OCI-LY1 (cell line): ENCODE measurements at regions not wholly inside any gene's neighbourhood (a gene's known extent, or its start where the extent isn't known, plus 50 kb on each side); places are given as distances from the start of the nearest gene placed in this dataset.

ENCODE experiments used
- H2AFZ ChIP-seq: fragments of 200-600 bp; sonication (generic), shearing (Covaris generic); 2 replicates; pipeline ENCODE4 v1.6.0; 2014; ENCODE audit warnings: antibody characterized with exemption, mild to moderate bottlenecking, low read length
- H3F3A ChIP-seq: fragments of 200-600 bp; sonication (generic), shearing (Covaris generic); 2 replicates; pipeline ENCODE4 v1.6.0; 2014; ENCODE audit warnings: mild to moderate bottlenecking, antibody characterized with exemption, low read length, moderate library complexity; ENCODE audit not compliant: insufficient read depth
- H3K27ac ChIP-seq: fragments of 200-600 bp; sonication (generic); 2 replicates; pipeline ENCODE4 v1.5.1; 2014; ENCODE audit warnings: low read length, mixed run types, mild to moderate bottlenecking, low read depth; ENCODE audit not compliant: poor library complexity, severe bottlenecking
- H3K27me3 ChIP-seq: fragments of 200-600 bp; sonication (generic); 2 replicates; pipeline ENCODE4 v1.6.0; 2014; ENCODE audit warnings: antibody characterized with exemption, mild to moderate bottlenecking, low read length, moderate library complexity; ENCODE audit not compliant: insufficient read depth
- H3K36me3 ChIP-seq: fragments of 200-600 bp; sonication (generic); 2 replicates; pipeline ENCODE4 v1.6.1; 2014; ENCODE audit warnings: mild to moderate bottlenecking, antibody characterized with exemption, low read length, moderate library complexity, mixed read lengths; ENCODE audit not compliant: insufficient read depth
- H3K4me1 ChIP-seq: fragments of 200-600 bp; sonication (generic); 2 replicates; pipeline ENCODE4 v1.5.1; 2014; ENCODE audit warnings: mild to moderate bottlenecking, low read length, moderate library complexity; ENCODE audit not compliant: insufficient read depth, severe bottlenecking
- H3K4me2 ChIP-seq: fragments of 200-600 bp; sonication (generic), shearing (Covaris generic); 2 replicates; pipeline ENCODE4 v1.6.1; 2014; ENCODE audit warnings: low read length
- H3K4me3 ChIP-seq: fragments of 200-600 bp; sonication (generic); 2 replicates; pipeline ENCODE4 v1.5.1; 2014; ENCODE audit warnings: low read length, low read depth, mild to moderate bottlenecking, mixed read lengths; ENCODE audit not compliant: poor library complexity, severe bottlenecking
- H3K79me2 ChIP-seq: fragments of 200-600 bp; shearing (Covaris generic); 2 replicates; pipeline ENCODE4 v1.6.1; 2016; ENCODE audit warnings: mixed run types, low read length, mixed read lengths; ENCODE audit not compliant: insufficient read depth
- H3K9ac ChIP-seq: fragments of 200-600 bp; sonication (generic), shearing (Covaris generic); 2 replicates; pipeline ENCODE4 v1.6.1; 2014; ENCODE audit warnings: mild to moderate bottlenecking, low read length, mixed read lengths
- H3K9me2 ChIP-seq: fragments of 200-600 bp; sonication (generic), shearing (Covaris generic); 2 replicates; pipeline ENCODE4 v1.6.1; 2014; ENCODE audit warnings: low read depth, mild to moderate bottlenecking, low read length, mixed read lengths
- H3K9me3 ChIP-seq: fragments of 200-600 bp; shearing (Covaris generic); 2 replicates; pipeline ENCODE4 v1.6.1; 2014; ENCODE audit warnings: low read length, mixed read lengths
- H4K20me1 ChIP-seq: fragments of 200-600 bp; sonication (generic), shearing (Covaris generic); 2 replicates; pipeline ENCODE4 v1.6.0; 2016; ENCODE audit warnings: mild to moderate bottlenecking, low read length; ENCODE audit not compliant: insufficient read depth
- EZH2 ChIP-seq: fragments of 200-600 bp; sonication (generic), shearing (Covaris generic); IDR thresholded peaks from 2 replicates; pipeline ENCODE4 v1.8.0; 2017; ENCODE audit warnings: borderline replicate concordance, mixed run types, mild to moderate bottlenecking, antibody characterized with exemption, low read length, moderate library complexity, mixed read lengths
- TF ChIP-seq, protein P1 (sequence below): fragments of 200-600 bp; sonication (generic), shearing (Covaris generic); IDR thresholded peaks from 2 replicates; pipeline ENCODE4 v1.5.1; 2017; ENCODE audit warnings: mild to moderate bottlenecking, antibody characterized with exemption, low read length, moderate library complexity, mixed read lengths

DNA sequence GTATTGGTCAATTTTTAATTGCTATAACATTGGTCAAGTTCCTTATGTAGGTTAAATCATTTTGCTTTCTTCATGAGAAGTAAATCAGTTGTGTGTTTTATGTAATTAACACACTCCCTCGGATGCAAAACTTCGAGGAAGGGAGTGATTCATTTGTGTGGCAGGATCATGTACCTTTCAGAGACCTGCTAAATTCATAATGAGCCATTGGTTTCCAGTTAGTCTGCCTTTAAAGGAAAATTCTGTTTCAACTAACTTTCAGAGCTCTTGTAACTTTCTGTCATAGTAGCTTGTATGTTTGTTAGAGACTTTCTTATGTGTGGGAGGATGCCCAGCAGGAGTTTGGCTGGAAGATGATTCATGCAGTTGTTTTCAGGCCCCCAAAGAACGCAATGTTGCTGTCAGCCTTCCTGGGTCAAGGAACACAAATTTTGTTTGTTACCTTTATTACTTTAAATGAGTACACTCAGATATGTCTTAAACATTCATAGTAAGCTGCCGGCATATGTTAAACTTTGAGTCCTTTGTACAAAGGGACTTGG is 72.1 kb downstream of the GPR101 start:
- Histone ChIP-seq H3F3A (no peaks in the 10 kb centered on the region), H3K9ac (no peak overlapping the region), H3K36me3 (no peaks in the 10 kb centered on the region), H3K27me3 (no peaks in the 10 kb centered on the region), H3K9me2 (no peaks in the 10 kb centered on the region), H3K79me2 (no peaks in the 10 kb centered on the region), H4K20me1 (no peaks in the 10 kb centered on the region), H3K9me3 (no peaks in the 10 kb centered on the region), H3K4me3 (no peak overlapping the region), H3K4me2 (no peak overlapping the region), H3K4me1 (no peaks in the 10 kb centered on the region), H2AFZ (no peak overlapping the region), H3K27ac (no peak overlapping the region)
- TF ChIP-seq EZH2, result no peak
- TF ChIP-seq, protein P1, sequence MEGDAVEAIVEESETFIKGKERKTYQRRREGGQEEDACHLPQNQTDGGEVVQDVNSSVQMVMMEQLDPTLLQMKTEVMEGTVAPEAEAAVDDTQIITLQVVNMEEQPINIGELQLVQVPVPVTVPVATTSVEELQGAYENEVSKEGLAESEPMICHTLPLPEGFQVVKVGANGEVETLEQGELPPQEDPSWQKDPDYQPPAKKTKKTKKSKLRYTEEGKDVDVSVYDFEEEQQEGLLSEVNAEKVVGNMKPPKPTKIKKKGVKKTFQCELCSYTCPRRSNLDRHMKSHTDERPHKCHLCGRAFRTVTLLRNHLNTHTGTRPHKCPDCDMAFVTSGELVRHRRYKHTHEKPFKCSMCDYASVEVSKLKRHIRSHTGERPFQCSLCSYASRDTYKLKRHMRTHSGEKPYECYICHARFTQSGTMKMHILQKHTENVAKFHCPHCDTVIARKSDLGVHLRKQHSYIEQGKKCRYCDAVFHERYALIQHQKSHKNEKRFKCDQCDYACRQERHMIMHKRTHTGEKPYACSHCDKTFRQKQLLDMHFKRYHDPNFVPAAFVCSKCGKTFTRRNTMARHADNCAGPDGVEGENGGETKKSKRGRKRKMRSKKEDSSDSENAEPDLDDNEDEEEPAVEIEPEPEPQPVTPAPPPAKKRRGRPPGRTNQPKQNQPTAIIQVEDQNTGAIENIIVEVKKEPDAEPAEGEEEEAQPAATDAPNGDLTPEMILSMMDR, result no peak

DNA sequence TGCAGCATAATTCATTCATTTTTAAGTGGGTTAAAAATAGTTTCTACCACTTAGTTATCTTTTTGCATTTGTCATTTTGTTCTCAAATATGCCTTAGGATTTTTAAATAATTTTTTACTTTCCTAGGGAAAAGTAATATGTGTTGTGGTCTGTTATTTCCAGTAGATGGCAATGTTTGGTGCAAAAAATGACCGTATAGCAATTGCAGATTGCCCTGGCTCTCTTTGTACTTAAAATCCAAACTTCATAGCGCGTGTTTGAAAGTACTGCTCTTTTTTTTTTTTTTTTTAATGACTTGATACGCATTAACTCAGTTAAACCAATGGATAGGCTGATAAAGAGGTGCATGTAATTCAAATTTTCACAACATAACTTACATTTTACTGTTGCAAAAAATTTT is 74.4 kb upstream of the RBMX start:
- Histone ChIP-seq H3K4me3 (no peak overlapping the region), H3K79me2 (no peaks in the 10 kb centered on the region), H3K9me3 (no peaks in the 10 kb centered on the region), H3K36me3 (no peaks in the 10 kb centered on the region), H3K27ac (no peak overlapping the region), H4K20me1 (no peaks in the 10 kb centered on the region), H3K9ac (no peak overlapping the region), H3K4me1 (no peaks in the 10 kb centered on the region), H3K4me2 (no peak overlapping the region), H2AFZ (no peak overlapping the region), H3K27me3 (no peaks in the 10 kb centered on the region), H3F3A (no peaks in the 10 kb centered on the region), H3K9me2 (no peaks in the 10 kb centered on the region)
- TF ChIP-seq, protein P1, result peak; percentile 40
- no peak for TF ChIP-seq EZH2

DNA sequence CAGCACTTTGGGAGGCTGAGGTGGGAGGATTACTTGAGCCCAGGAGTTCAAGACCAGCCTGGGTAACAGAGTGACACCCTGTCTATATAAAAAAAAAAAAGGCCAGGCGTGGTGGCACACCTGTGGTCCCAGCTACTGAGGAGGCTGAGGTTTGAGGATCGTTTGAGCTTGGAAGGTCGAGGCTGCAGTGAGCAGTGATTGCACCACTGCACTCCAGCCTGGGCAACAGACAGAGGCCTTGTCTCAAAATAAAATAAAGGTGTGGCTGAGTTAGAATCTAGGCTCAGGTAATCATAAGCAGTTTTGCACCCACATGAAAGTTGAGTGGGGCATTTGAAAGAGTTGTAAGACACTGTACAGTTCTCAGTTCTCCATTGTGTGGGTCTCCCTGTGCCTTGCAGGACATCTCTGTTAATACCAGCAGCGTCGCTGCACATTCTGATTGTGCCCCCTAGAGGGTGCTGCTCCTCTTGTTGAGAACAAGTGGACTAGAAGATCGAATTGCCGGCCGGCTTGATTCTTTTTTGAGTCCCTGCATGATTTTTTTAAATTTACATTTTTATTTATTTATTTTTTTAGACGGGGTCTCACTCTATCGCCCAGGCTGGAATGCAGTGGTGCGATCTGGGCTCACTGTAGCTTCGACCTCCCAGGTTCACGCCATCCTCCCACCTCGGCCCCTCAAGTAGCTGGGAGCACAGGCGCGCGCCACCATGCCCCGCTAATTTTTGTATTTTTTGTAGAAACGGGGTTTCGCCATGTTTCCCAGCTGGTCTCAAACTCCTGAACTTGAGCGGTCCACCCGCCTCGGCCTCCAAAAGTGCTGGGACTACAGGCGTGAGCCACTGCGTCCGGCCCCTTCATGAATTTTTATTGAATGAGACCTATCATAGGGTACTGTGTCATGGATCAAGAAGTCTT is 73.6 kb upstream of the RBMX start:
- no peak overlapping the region for H3K27ac ChIP-seq

More for the DNA sequence above, 73.6 kb upstream of the RBMX start:
- Histone ChIP-seq H3K9ac (no peak overlapping the region), H3K4me2 (no peak overlapping the region), H3F3A (no peaks in the 10 kb centered on the region), H2AFZ (no peak overlapping the region), H3K4me1 (no peaks in the 10 kb centered on the region), H3K9me2 (no peaks in the 10 kb centered on the region), H4K20me1 (no peaks in the 10 kb centered on the region), H3K79me2 (no peaks in the 10 kb centered on the region), H3K36me3 (no peaks in the 10 kb centered on the region), H3K27me3 (no peaks in the 10 kb centered on the region), H3K4me3 (no peak overlapping the region), H3K9me3 (no peaks in the 10 kb centered on the region)
- TF ChIP-seq EZH2, result no peak
- TF ChIP-seq, protein P1, result peak; percentile 40
